ENCODE measurements at regions not wholly inside any gene's neighbourhood (a gene's known extent, or its start where the extent isn't known, plus 50 kb on each side); places are given as distances from the start of the nearest gene placed in this dataset.
"Not testable (repeated sequence)": the region's sequence is repeated elsewhere in the genome, so short reads cannot be mapped to it uniquely, and the experiment has no call there.

- no peaks in the 10 kb centered on the region for H3K27me3 Mint-ChIP-seq (ENCODE audit: low read depth)
- no peaks in the 10 kb centered on the region for H3K4me1 Mint-ChIP-seq
- H3K4me3 Mint-ChIP-seq = no peak overlapping the region
- TF ChIP-seq, protein P1, sequence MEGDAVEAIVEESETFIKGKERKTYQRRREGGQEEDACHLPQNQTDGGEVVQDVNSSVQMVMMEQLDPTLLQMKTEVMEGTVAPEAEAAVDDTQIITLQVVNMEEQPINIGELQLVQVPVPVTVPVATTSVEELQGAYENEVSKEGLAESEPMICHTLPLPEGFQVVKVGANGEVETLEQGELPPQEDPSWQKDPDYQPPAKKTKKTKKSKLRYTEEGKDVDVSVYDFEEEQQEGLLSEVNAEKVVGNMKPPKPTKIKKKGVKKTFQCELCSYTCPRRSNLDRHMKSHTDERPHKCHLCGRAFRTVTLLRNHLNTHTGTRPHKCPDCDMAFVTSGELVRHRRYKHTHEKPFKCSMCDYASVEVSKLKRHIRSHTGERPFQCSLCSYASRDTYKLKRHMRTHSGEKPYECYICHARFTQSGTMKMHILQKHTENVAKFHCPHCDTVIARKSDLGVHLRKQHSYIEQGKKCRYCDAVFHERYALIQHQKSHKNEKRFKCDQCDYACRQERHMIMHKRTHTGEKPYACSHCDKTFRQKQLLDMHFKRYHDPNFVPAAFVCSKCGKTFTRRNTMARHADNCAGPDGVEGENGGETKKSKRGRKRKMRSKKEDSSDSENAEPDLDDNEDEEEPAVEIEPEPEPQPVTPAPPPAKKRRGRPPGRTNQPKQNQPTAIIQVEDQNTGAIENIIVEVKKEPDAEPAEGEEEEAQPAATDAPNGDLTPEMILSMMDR (IDR thresholded peaks at IDR 0.05; ENCODE audit: unreplicated experiment in 3 of 3) = no peak
- no peaks in the 10 kb centered on the region for H3K36me3 Mint-ChIP-seq (ENCODE audit: low read depth)
- no peak overlapping the region for H3K27ac Mint-ChIP-seq
- H3K9me3 Mint-ChIP-seq = no peaks in the 10 kb centered on the region
Measured at GRCh38 chr5:29130786-29131185, 2062.7 kb upstream of the CDH6 start.

GRCh38 chr5:29127524-29128156 is 2065.8 kb upstream of the CDH6 start:
- not testable (repeated sequence) for H3K4me3 Mint-ChIP-seq; H3K27me3 Mint-ChIP-seq (ENCODE audit: low read depth); H3K9me3 Mint-ChIP-seq; H3K36me3 Mint-ChIP-seq (ENCODE audit: low read depth); H3K27ac Mint-ChIP-seq; H3K4me1 Mint-ChIP-seq

GRCh38 chr5:29126462-29126861 is 2067.0 kb upstream of the CDH6 start:
- H3K27me3 Mint-ChIP-seq (ENCODE audit: low read depth); H3K4me1 Mint-ChIP-seq; H3K36me3 Mint-ChIP-seq (ENCODE audit: low read depth); H3K27ac Mint-ChIP-seq; H3K9me3 Mint-ChIP-seq; H3K4me3 Mint-ChIP-seq: not testable (repeated sequence)

DNA sequence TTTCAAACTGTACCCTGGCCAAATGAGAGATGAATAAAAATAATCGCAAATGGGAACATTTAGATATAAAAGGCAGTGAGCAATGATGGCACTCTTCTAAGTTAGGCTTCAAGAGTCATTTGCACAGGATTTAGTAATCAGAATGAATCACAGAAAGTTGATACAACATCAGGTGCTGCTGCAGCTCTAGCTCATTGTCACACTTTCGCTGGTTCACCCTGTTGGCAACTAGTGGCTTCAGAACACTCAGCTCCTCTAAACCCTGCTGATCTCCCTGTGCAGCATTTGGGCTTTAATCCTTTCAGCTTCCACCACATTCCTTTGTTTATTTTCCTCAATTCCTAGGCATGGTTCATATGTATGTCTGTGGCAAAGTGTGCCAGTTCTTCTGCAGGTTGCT is 2071.2 kb upstream of the CDH6 start:
- H3K27me3 Mint-ChIP-seq (ENCODE audit: low read depth) = no peaks in the 10 kb centered on the region
- H3K4me1 Mint-ChIP-seq = no peaks in the 10 kb centered on the region
- no peaks in the 10 kb centered on the region for H3K9me3 Mint-ChIP-seq
- TF ChIP-seq, protein P1 (IDR thresholded peaks at IDR 0.05; ENCODE audit: unreplicated experiment in 3 of 3) = no peak
- no peaks in the 10 kb centered on the region for H3K36me3 Mint-ChIP-seq (ENCODE audit: low read depth)
- no peak overlapping the region for H3K27ac Mint-ChIP-seq
- no peak overlapping the region for H3K4me3 Mint-ChIP-seq

- Mint-ChIP-seq H3K27ac (no peak overlapping the region), H3K9me3 (no peaks in the 10 kb centered on the region), H3K4me1 (no peaks in the 10 kb centered on the region), H3K36me3 (ENCODE audit: low read depth) (no peaks in the 10 kb centered on the region), H3K4me3 (no peak overlapping the region), H3K27me3 (ENCODE audit: low read depth) (no peaks in the 10 kb centered on the region)
- TF ChIP-seq, protein P1 (IDR thresholded peaks at IDR 0.05; ENCODE audit: unreplicated experiment in 3 of 3) = no peak
Measured at GRCh38 chr5:29114331-29114768, 2076.0 kb upstream of the CDH9 start.

DNA sequence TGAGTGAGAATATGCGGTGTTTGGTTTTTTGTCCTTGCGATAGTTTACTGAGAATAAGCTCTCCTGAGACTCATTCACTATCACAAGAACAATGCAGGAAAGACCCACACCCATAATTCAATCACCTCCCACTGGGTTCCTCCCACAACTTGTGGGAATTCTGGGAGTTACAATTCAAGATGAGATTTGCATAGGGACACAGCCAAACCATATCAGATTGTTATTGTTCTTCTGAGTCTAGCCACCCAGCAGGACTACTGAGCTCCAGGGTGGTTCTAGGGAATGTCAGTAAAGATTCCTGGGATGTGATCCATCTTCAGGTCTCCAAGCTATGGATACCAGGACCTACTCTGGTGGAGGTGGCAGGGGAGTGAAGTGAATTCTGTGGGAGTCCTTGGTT is 2075.1 kb upstream of the CDH9 start:
- Mint-ChIP-seq H3K27ac (no peak overlapping the region), H3K4me1 (no peaks in the 10 kb centered on the region), H3K9me3 (peaks cover 3% of the 10 kb centered on the region), H3K36me3 (ENCODE audit: low read depth) (no peaks in the 10 kb centered on the region), H3K4me3 (no peak overlapping the region), H3K27me3 (ENCODE audit: low read depth) (no peaks in the 10 kb centered on the region)
- TF ChIP-seq, protein P1 (IDR thresholded peaks at IDR 0.05; ENCODE audit: unreplicated experiment in 3 of 3) = no peak

DNA sequence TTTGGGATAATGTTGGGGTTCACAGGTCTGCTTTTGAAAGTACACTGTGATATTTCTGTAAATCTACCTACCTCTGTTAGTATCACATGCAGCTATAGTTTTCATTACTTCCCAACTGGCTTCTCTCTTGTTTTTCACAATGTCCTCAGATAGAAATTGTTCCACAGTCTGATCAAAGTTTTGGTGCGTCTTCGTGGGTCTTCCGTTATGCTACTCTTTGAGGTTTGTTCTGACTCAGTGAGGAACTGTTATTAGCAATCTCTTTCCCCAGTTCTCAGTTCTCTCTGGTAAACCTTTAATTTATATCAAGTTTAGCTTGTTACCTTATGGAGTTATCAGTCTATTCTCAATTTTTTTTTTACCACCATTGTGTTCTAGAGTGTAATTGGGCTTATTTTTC is 2061.2 kb upstream of the CDH9 start:
- Mint-ChIP-seq H3K36me3 (ENCODE audit: low read depth) (no peaks in the 10 kb centered on the region), H3K9me3 (no peaks in the 10 kb centered on the region), H3K27ac (no peak overlapping the region), H3K27me3 (ENCODE audit: low read depth) (no peaks in the 10 kb centered on the region), H3K4me3 (no peak overlapping the region), H3K4me1 (no peaks in the 10 kb centered on the region)
- TF ChIP-seq, protein P1 (IDR thresholded peaks at IDR 0.05; ENCODE audit: unreplicated experiment in 3 of 3) = no peak

All from nephron (organoid).